C1 segment of cervical spinal cord (tissue), 14 donors: ENCODE measurements at regions not wholly inside any gene's neighbourhood (a gene's known extent, or its start where the extent isn't known, plus 50 kb on each side); places are given as distances from the start of the nearest gene placed in this dataset.
A peak's percentile ranks its signal among the peaks of the same experiment; 100 is the strongest.

Experiments
- DNase-seq, 14 donors: peaks; one replicate each; lab custom pipeline; 2025; lab: John Stamatoyannopoulos, UW

- DNase-seq = no peak
Observed at GRCh38 chr18:22670914-22671313, 253.2 kb upstream of the CTAGE1 start.

- no peak for DNase-seq
Observed at GRCh38 chr18:22673182-22673862, 255.6 kb upstream of the CTAGE1 start.

GRCh38 chr18:22674272-22674671 lies 256.6 kb upstream of the CTAGE1 start:
- peak in 1 of 14 donors; percentile 2 for DNase-seq

- no peak for DNase-seq
Observed at GRCh38 chr18:22675006-22675405, 257.3 kb upstream of the CTAGE1 start.

- no peak for DNase-seq
Observed at GRCh38 chr18:22676423-22676822, 256.7 kb upstream of the RBBP8 start.

GRCh38 chr18:22678486-22678885 lies 254.6 kb upstream of the RBBP8 start:
- DNase-seq = no peak

GRCh38 chr18:22680944-22681343 lies 252.2 kb upstream of the RBBP8 start:
- DNase-seq = no peak

- DNase-seq = no peak
Observed at GRCh38 chr18:22681908-22682307, 251.2 kb upstream of the RBBP8 start.

GRCh38 chr18:22682720-22683119 lies 250.4 kb upstream of the RBBP8 start:
- no peak for DNase-seq

- peak in 1 of 14 donors; percentile 3 for DNase-seq
Observed at GRCh38 chr18:22683196-22683676, 249.9 kb upstream of the RBBP8 start.

GRCh38 chr18:22683786-22684185 lies 249.3 kb upstream of the RBBP8 start:
- no peak for DNase-seq

- DNase-seq = no peak
Observed at GRCh38 chr18:22684268-22684667, 248.9 kb upstream of the RBBP8 start.

GRCh38 chr18:22685788-22686187 lies 247.3 kb upstream of the RBBP8 start:
- DNase-seq = no peak

- no peak for DNase-seq
Observed at GRCh38 chr18:22687892-22688680, 245.0 kb upstream of the RBBP8 start.

GRCh38 chr18:22688877-22689496 lies 244.1 kb upstream of the RBBP8 start:
- DNase-seq = no peak

GRCh38 chr18:22689712-22690111 lies 243.4 kb upstream of the RBBP8 start:
- no peak for DNase-seq

- no peak for DNase-seq
Observed at GRCh38 chr18:22690556-22690955, 242.6 kb upstream of the RBBP8 start.

GRCh38 chr18:22691946-22692710 lies 241.0 kb upstream of the RBBP8 start:
- DNase-seq = no peak

- DNase-seq = peak in 1 of 14 donors; percentile 1
Observed at GRCh38 chr18:22694954-22695353, 238.2 kb upstream of the RBBP8 start.

GRCh38 chr18:22695674-22696073 lies 237.5 kb upstream of the RBBP8 start:
- DNase-seq = no peak

- no peak for DNase-seq
Observed at GRCh38 chr18:22697561-22697960, 235.6 kb upstream of the RBBP8 start.

GRCh38 chr18:22698711-22699110 lies 234.4 kb upstream of the RBBP8 start:
- DNase-seq = no peak
